ENCODE measurements at regions not wholly inside any gene's neighbourhood (a gene's known extent, or its start where the extent isn't known, plus 50 kb on each side); places are given as distances from the start of the nearest gene placed in this dataset.

- no peaks in the 10 kb centered on the region for H3F3A ChIP-seq (ENCODE audit: insufficient read depth, low read length)
- no peaks in the 10 kb centered on the region for H3K27me3 ChIP-seq (ENCODE audit: insufficient read depth, low read length)
- no peaks in the 10 kb centered on the region for H3K36me3 ChIP-seq (ENCODE audit: insufficient read depth, low read length)
- H4K20me1 ChIP-seq (ENCODE audit: insufficient read depth, low read length), result no peaks in the 10 kb centered on the region
- no peak overlapping the region for H3K9ac ChIP-seq (ENCODE audit: low read length)
- H3K27ac ChIP-seq (ENCODE audit: low read depth, low read length, poor library complexity, severe bottlenecking), result no peak overlapping the region
- no peak for TF ChIP-seq EZH2 (IDR thresholded peaks at IDR 0.05; ENCODE audit: borderline replicate concordance, low read length)
- TF ChIP-seq CTCF (IDR thresholded peaks at IDR 0.05; ENCODE audit: low read length), result no peak
- no peaks in the 10 kb centered on the region for H3K79me2 ChIP-seq (ENCODE audit: insufficient read depth, low read length)
- no peak overlapping the region for H3K4me2 ChIP-seq (ENCODE audit: low read length)
- no peak overlapping the region for H2AFZ ChIP-seq (ENCODE audit: low read length)
- no peaks in the 10 kb centered on the region for H3K4me1 ChIP-seq (ENCODE audit: insufficient read depth, low read length, severe bottlenecking)
- no peak overlapping the region for H3K4me3 ChIP-seq (ENCODE audit: low read depth, low read length, poor library complexity, severe bottlenecking)
- H3K9me2 ChIP-seq (ENCODE audit: low read depth, low read length), result no peaks in the 10 kb centered on the region
- H3K9me3 ChIP-seq (ENCODE audit: low read length), result no peaks in the 10 kb centered on the region
Measured at GRCh38 chr18:39031647-39032046, 1466.0 kb upstream of the CELF4 start.

GRCh38 chr18:39030124-39030655 is 1464.6 kb upstream of the CELF4 start:
- no peaks in the 10 kb centered on the region for H3K36me3 ChIP-seq (ENCODE audit: insufficient read depth, low read length)
- no peak overlapping the region for H3K4me3 ChIP-seq (ENCODE audit: low read depth, low read length, poor library complexity, severe bottlenecking)
- H4K20me1 ChIP-seq (ENCODE audit: insufficient read depth, low read length), result no peaks in the 10 kb centered on the region
- no peak overlapping the region for H3K9ac ChIP-seq (ENCODE audit: low read length)
- H3K79me2 ChIP-seq (ENCODE audit: insufficient read depth, low read length), result no peaks in the 10 kb centered on the region
- H3K27me3 ChIP-seq (ENCODE audit: insufficient read depth, low read length), result no peaks in the 10 kb centered on the region
- no peaks in the 10 kb centered on the region for H3K9me2 ChIP-seq (ENCODE audit: low read depth, low read length)
- no peak overlapping the region for H3K4me2 ChIP-seq (ENCODE audit: low read length)
- no peak for TF ChIP-seq EZH2 (IDR thresholded peaks at IDR 0.05; ENCODE audit: borderline replicate concordance, low read length)
- no peak for TF ChIP-seq CTCF (IDR thresholded peaks at IDR 0.05; ENCODE audit: low read length)
- no peak overlapping the region for H2AFZ ChIP-seq (ENCODE audit: low read length)
- no peaks in the 10 kb centered on the region for H3F3A ChIP-seq (ENCODE audit: insufficient read depth, low read length)
- no peaks in the 10 kb centered on the region for H3K4me1 ChIP-seq (ENCODE audit: insufficient read depth, low read length, severe bottlenecking)
- H3K9me3 ChIP-seq (ENCODE audit: low read length), result no peaks in the 10 kb centered on the region
- no peak overlapping the region for H3K27ac ChIP-seq (ENCODE audit: low read depth, low read length, poor library complexity, severe bottlenecking)

GRCh38 chr18:39025531-39025930 is 1459.9 kb upstream of the CELF4 start:
- TF ChIP-seq CTCF (IDR thresholded peaks at IDR 0.05; ENCODE audit: low read length) (no peak), EZH2 (IDR thresholded peaks at IDR 0.05; ENCODE audit: borderline replicate concordance, low read length) (no peak)
- H3K36me3 ChIP-seq (ENCODE audit: insufficient read depth, low read length), result no peaks in the 10 kb centered on the region
- H3K27ac ChIP-seq (ENCODE audit: low read depth, low read length, poor library complexity, severe bottlenecking), result no peak overlapping the region
- no peak overlapping the region for H3K4me2 ChIP-seq (ENCODE audit: low read length)
- H3K9ac ChIP-seq (ENCODE audit: low read length), result no peak overlapping the region
- H4K20me1 ChIP-seq (ENCODE audit: insufficient read depth, low read length), result no peaks in the 10 kb centered on the region
- H3F3A ChIP-seq (ENCODE audit: insufficient read depth, low read length), result no peaks in the 10 kb centered on the region
- H3K4me1 ChIP-seq (ENCODE audit: insufficient read depth, low read length, severe bottlenecking), result no peaks in the 10 kb centered on the region
- no peak overlapping the region for H2AFZ ChIP-seq (ENCODE audit: low read length)
- H3K4me3 ChIP-seq (ENCODE audit: low read depth, low read length, poor library complexity, severe bottlenecking), result no peak overlapping the region
- no peaks in the 10 kb centered on the region for H3K27me3 ChIP-seq (ENCODE audit: insufficient read depth, low read length)
- H3K79me2 ChIP-seq (ENCODE audit: insufficient read depth, low read length), result no peaks in the 10 kb centered on the region
- no peaks in the 10 kb centered on the region for H3K9me3 ChIP-seq (ENCODE audit: low read length)
- H3K9me2 ChIP-seq (ENCODE audit: low read depth, low read length), result no peaks in the 10 kb centered on the region
